Astrocyte of the cerebellum (primary cell): ENCODE measurements at regions not wholly inside any gene's neighbourhood (a gene's known extent, or its start where the extent isn't known, plus 50 kb on each side); places are given as distances from the start of the nearest gene placed in this dataset.
"Not testable (repeated sequence)": the region's sequence is repeated elsewhere in the genome, so short reads cannot be mapped to it uniquely, and the experiment has no call there.

ENCODE experiments used
- DNase-seq: peaks from one replicate; pipeline ENCODE4 v3.0.0-alpha.2; 2011; ENCODE audit warnings: low read depth
- H3K4me3 ChIP-seq: 2 replicates; pipeline ENCODE4 v1.5.1; 2011; ENCODE audit warnings: mild to moderate bottlenecking, low read depth, low read length, moderate library complexity
- CTCF ChIP-seq: IDR thresholded peaks from 2 replicates; pipeline ENCODE4 v1.5.1; 2012; ENCODE audit warnings: low read length, low read depth, moderate library complexity, mild to moderate bottlenecking; ENCODE audit errors: missing control alignments
- in situ Hi-C: cut with HindIII; loops from 2 replicates; pipeline ENCODE4 v1.10.0; 2017; ENCODE audit warnings: low sequenced_read_pairs

DNA sequence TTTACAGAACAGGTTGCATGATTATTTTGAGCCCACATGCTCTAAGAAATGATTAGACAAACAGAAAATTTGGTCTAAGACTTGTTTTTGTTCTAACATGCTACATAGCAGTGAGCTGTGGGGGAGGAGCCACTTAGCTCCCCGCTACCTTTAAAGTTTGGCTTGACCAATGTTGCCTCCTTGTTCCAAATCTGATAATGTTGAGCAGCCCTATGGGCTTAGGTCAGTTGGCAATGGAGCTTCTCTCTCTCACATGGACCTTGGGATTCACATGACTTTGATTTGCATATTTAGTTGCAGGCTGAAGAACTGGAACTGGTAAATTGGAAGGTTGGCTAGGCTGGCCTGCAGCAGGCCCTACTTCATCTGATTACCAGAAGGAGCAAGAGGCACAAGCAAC, 116.4 kb downstream of the EBLN2 start:
- no peak overlapping the region for H3K4me3 ChIP-seq
- in situ Hi-C loops: no loop called here
- no peak for DNase-seq
- no peak for TF ChIP-seq CTCF

- no peak for DNase-seq
- in situ Hi-C loops: no loop called here
- no peak overlapping the region for H3K4me3 ChIP-seq
- TF ChIP-seq CTCF: no peak
Observed at GRCh38 chr3:73179601-73180000, 118.1 kb downstream of the EBLN2 start.

DNA sequence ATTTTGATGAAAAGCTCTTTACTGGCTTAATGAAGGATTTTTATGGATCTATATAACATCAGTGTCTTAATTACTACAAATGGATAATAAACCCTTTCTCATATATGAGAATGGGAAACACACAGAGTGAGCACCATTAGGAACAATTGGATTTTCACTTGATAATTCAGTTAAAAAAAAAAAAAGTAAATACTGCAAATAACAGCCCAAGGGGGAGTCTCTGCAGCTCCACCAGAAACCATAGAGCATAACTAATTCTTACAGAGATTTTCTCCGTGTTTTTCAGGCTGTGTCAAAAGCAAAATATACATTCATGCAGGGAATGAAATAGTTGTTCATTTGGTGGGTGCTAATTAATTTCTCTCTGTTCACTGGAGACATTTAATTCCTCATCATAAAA, 125.3 kb downstream of the EBLN2 start:
- TF ChIP-seq CTCF: no peak
- no peak for DNase-seq
- in situ Hi-C loops: no loop called here
- H3K4me3 ChIP-seq: no peak overlapping the region

DNA sequence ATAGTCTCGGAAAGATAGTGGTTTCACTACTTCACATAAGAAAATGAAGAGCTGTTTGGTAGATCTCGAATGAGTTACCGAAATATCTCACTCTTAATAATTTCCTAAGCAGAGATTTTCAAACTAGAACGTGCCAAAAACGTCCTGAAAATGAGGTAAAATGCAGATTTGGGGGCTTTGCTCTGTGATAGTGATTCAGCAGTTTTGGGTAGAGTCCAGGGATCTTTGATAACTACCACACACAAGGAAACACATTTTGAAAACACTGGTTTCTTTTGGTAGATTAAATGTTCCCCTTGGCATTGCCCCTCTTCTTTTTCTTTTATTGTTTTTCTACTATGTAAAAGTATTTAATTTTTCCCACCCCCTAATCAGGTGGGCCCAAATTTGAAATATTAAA, 125.9 kb downstream of the EBLN2 start:
- no peak for DNase-seq
- in situ Hi-C loops: no loop called here
- H3K4me3 ChIP-seq: no peak overlapping the region
- TF ChIP-seq CTCF: no peak

- no peak for TF ChIP-seq CTCF
- DNase-seq: no peak
- in situ Hi-C loops: no loop called here
- no peak overlapping the region for H3K4me3 ChIP-seq
Observed at GRCh38 chr3:73188707-73189106, 127.2 kb downstream of the EBLN2 start.

- no peak for DNase-seq
- peak; percentile 21 for TF ChIP-seq CTCF
- in situ Hi-C loops: no loop called here
- no peak overlapping the region for H3K4me3 ChIP-seq
Observed at GRCh38 chr3:73192036-73192738, 130.7 kb downstream of the EBLN2 start.

- in situ Hi-C loops, DNase-seq, H3K4me3 ChIP-seq: not testable (repeated sequence)
Observed at GRCh38 chr3:73193943-73194342, 132.5 kb downstream of the EBLN2 start.
